Activated CD4-positive, alpha-beta memory T cell treated with anti-CD3 and anti-CD28 coated beads, Interleukin-2, amount 10 ng/mL, durations not matched to agents 7 days and 5 days (primary cell): ENCODE measurements at regions not wholly inside any gene's neighbourhood (a gene's known extent, or its start where the extent isn't known, plus 50 kb on each side); places are given as distances from the start of the nearest gene placed in this dataset.

Experiments
- CTCF ChIA-PET: fragments of 350-600 bp; sonication (Branson Sonifier 250); formaldehyde crosslinking; loops from one replicate; lab custom pipeline; 2021; ENCODE audit warnings: antibody characterized with exemption, inconsistent platforms; lab: Charles Lee
- POLR2A ChIA-PET: fragments of 350-600 bp; sonication (Branson Sonifier 250); formaldehyde crosslinking; loops from one replicate; lab custom pipeline; 2021; ENCODE audit warnings: antibody characterized with exemption; lab: Charles Lee
- DNase-seq: peaks from one replicate; pipeline ENCODE4 v3.0.0-alpha.2; 2020
- H3K27ac Mint-ChIP-seq: one replicate; pipeline ENCODE4 v1.8.0; 2021; ENCODE audit warnings: mild to moderate bottlenecking, mixed read lengths
- H3K27me3 Mint-ChIP-seq: one replicate; pipeline ENCODE4 v1.8.0; 2021; ENCODE audit warnings: mixed read lengths
- H3K36me3 Mint-ChIP-seq: one replicate; pipeline ENCODE4 v1.8.0; 2021; ENCODE audit warnings: low read depth, mixed read lengths
- H3K4me1 Mint-ChIP-seq: one replicate; pipeline ENCODE4 v1.8.0; 2021; ENCODE audit warnings: mixed read lengths
- H3K4me3 Mint-ChIP-seq: one replicate; pipeline ENCODE4 v1.8.0; 2021; ENCODE audit warnings: mild to moderate bottlenecking, mixed read lengths
- H3K9me3 Mint-ChIP-seq: one replicate; pipeline ENCODE4 v1.8.0; 2021; ENCODE audit warnings: mixed read lengths

GRCh38 chr12:66836623-66837310 lies 157.9 kb upstream of the GRIP1 start:
- H3K4me1 Mint-ChIP-seq: peaks cover 2% of the 10 kb centered on the region
- H3K27me3 Mint-ChIP-seq: peaks cover 4% of the 10 kb centered on the region
- DNase-seq: no peak
- ChIA-PET POLR2A (no interaction called here), CTCF (no interaction called here)
- no peak overlapping the region for H3K27ac Mint-ChIP-seq
- H3K36me3 Mint-ChIP-seq: no peaks in the 10 kb centered on the region
- no peak overlapping the region for H3K4me3 Mint-ChIP-seq
- H3K9me3 Mint-ChIP-seq: no peaks in the 10 kb centered on the region

DNA sequence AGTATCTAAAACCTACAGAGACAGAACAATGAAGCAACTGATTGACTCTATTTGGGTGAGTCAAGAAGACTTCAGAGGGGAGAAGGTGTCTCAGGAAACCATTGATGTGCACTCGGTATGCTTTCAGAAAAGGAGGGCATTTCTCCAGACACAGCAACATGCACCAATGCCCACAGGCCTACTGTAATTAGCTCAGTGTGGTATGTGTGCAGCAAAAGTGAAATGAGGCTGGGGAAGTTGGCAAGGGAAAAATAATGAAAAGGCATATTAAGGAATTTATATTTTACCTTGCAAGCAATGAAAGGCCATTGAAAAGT lies 158.4 kb upstream of the GRIP1 start:
- Mint-ChIP-seq H3K27me3 (peaks cover 4% of the 10 kb centered on the region), H3K4me3 (no peak overlapping the region), H3K27ac (no peak overlapping the region), H3K4me1 (peaks cover 2% of the 10 kb centered on the region), H3K36me3 (no peaks in the 10 kb centered on the region), H3K9me3 (no peaks in the 10 kb centered on the region)
- ChIA-PET POLR2A (no interaction called here), CTCF (no interaction called here)
- no peak for DNase-seq

GRCh38 chr12:66838366-66838765 lies 159.5 kb upstream of the GRIP1 start:
- no peak overlapping the region for H3K4me3 Mint-ChIP-seq
- DNase-seq: no peak
- POLR2A ChIA-PET: no interaction called here
- H3K9me3 Mint-ChIP-seq: no peaks in the 10 kb centered on the region
- H3K27ac Mint-ChIP-seq: no peak overlapping the region
- H3K27me3 Mint-ChIP-seq: peaks cover under 1% of the 10 kb centered on the region
- CTCF ChIA-PET: no interaction called here
- H3K36me3 Mint-ChIP-seq: no peaks in the 10 kb centered on the region
- H3K4me1 Mint-ChIP-seq: peaks cover 1% of the 10 kb centered on the region

DNA sequence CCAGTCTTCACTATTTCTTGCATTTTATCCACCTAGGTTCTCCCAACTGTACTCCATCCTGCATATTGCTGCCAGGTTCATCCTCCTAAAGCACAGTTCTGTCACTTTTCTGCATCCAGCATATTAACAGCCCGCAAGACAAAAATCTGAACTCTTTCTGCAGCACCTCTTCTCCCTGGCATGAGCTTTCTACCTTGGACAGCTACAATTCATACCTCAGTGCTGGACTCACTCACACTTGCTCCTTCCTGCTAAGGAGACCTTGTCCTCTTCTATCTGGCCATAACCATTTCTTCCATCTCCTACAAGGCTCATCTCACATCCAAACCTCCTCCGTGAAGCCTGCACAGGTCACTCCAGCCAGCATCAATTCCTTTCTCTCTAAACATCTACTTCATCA lies 170.1 kb upstream of the GRIP1 start:
- Mint-ChIP-seq H3K27me3 (peaks cover 13% of the 10 kb centered on the region), H3K4me1 (no peaks in the 10 kb centered on the region), H3K27ac (no peak overlapping the region), H3K4me3 (no peak overlapping the region), H3K36me3 (no peaks in the 10 kb centered on the region), H3K9me3 (no peaks in the 10 kb centered on the region)
- ChIA-PET POLR2A (no interaction called here), CTCF (no interaction called here)
- no peak for DNase-seq

GRCh38 chr12:66851134-66851533 lies 172.3 kb upstream of the GRIP1 start:
- ChIA-PET POLR2A (no interaction called here), CTCF (interaction anchor here (1.2 kb wide), 1 partner anchor 10 kb away, joined by 6 read pairs; no protein-coding TSS in a partner anchor)
- H3K9me3 Mint-ChIP-seq: no peaks in the 10 kb centered on the region
- H3K4me1 Mint-ChIP-seq: no peaks in the 10 kb centered on the region
- no peak for DNase-seq
- peaks cover 14% of the 10 kb centered on the region for H3K27me3 Mint-ChIP-seq
- H3K27ac Mint-ChIP-seq: no peak overlapping the region
- no peak overlapping the region for H3K4me3 Mint-ChIP-seq
- no peaks in the 10 kb centered on the region for H3K36me3 Mint-ChIP-seq

DNA sequence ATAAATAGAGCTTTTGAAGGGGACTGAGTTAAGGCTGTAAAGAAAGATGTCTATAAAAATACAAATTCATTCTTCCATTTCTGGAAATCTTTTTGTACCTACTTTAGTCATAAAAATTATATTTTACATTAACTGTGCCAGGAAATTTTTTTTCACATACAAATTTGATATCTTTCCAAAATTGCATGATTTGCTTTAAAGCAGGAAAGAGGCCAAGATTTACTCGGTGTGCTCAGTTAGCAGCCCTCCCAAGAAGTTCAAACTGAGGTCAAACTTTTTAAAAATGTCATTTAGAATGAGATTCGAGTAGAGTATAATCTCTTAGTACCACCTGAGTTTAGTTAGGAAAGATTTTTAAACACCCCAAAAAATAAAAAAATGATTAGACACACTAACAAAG lies 173.2 kb upstream of the GRIP1 start:
- peaks cover 14% of the 10 kb centered on the region for H3K27me3 Mint-ChIP-seq
- no peak for DNase-seq
- no peaks in the 10 kb centered on the region for H3K4me1 Mint-ChIP-seq
- no peak overlapping the region for H3K27ac Mint-ChIP-seq
- no peaks in the 10 kb centered on the region for H3K9me3 Mint-ChIP-seq
- no peak overlapping the region for H3K4me3 Mint-ChIP-seq
- no peaks in the 10 kb centered on the region for H3K36me3 Mint-ChIP-seq
- CTCF ChIA-PET: no interaction called here
- POLR2A ChIA-PET: no interaction called here

GRCh38 chr12:66852765-66853164 lies 173.9 kb upstream of the GRIP1 start:
- Mint-ChIP-seq H3K27ac (no peak overlapping the region), H3K4me1 (no peaks in the 10 kb centered on the region), H3K36me3 (no peaks in the 10 kb centered on the region), H3K27me3 (peaks cover 14% of the 10 kb centered on the region), H3K9me3 (no peaks in the 10 kb centered on the region), H3K4me3 (no peak overlapping the region)
- CTCF ChIA-PET: no interaction called here
- no peak for DNase-seq
- POLR2A ChIA-PET: no interaction called here

DNA sequence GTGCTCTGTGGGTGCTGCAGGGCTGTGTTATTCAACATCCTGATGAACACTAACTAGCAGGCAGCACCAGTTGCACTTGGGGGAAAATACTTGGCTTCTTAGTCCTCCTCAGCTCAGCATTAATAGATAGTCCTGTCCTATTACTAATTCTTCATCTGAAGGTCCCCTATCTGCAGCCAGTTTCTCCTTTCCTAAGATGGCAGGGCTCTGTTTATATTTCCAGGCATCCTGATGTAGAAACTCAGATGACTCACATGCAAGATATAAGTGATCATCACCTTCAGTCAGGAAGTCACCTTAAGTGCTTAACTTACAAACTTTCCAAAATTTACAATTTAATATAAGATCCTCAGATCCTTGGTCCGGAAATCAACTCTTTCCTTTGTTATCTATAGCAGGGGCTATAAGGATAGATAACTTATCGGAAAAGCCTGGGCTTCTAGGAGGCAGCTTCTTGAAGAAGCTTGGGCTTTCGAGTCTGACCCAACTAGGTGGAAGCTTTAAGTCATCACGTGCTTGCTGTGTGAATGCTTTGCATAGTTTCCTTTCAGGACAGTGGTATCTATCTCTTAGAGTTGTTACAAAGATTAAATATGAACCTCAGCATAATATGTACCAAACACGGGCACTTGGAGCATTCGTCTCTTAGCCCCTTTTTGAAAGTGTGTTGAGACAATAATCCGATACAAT lies 181.0 kb upstream of the GRIP1 start:
- no peak for DNase-seq
- ChIA-PET CTCF (interaction anchor here (0.6 to 1.7 kb wide), 3 partner anchors 78 to 171 kb away, joined by 4 to 5 read pairs (median 4); no protein-coding TSS in a partner anchor), POLR2A (no interaction called here)
- Mint-ChIP-seq H3K4me1 (no peaks in the 10 kb centered on the region), H3K9me3 (no peaks in the 10 kb centered on the region), H3K36me3 (no peaks in the 10 kb centered on the region), H3K27ac (no peak overlapping the region), H3K4me3 (no peak overlapping the region), H3K27me3 (peaks cover 10% of the 10 kb centered on the region)

DNA sequence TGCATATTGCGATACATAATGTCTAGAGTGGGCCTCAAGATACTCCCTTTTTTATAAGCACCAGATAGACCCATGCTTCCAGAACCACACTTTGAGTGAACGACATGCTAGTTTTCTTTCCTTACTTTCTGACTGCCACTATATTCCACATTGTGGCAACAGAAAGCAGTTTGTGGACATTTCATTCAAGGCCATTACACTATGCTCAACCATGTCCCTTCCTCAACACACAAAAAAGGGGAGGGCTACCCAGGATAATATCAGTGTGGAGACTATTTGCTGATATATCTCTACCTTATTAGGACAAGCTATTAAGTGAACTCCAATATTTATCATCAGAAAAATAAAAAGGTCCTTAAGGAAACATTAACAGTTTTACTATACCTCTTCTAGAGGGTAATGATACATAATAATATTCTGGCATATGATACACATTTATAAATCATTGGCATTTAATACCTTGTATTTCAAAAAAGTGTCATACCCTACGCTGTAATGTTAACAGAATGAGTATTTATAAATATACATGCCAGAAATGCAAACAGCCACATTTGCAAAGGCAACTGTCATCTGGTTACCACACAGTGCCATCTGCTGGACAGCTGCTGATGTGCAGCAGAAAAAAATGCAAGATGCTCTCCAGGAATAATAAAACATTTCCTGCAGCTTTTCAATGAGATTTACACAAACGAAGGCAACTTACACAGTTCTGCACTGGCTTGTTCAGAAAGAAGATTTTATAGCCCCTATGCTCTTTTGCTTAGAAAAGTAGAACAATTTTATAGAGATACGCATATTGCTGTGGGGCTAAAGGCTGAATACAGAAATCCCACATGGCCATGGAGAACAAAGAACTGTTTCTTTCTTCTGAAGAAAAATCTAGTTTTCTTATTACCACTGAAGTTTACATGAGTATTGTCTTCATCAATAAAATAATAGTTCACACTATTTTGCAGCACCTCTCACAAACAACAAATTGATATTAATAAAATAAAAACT lies 182.2 kb upstream of the GRIP1 start:
- DNase-seq: peak; percentile 69
- Mint-ChIP-seq H3K9me3 (no peaks in the 10 kb centered on the region), H3K27ac (no peak overlapping the region), H3K27me3 (peaks cover 15% of the 10 kb centered on the region), H3K36me3 (no peaks in the 10 kb centered on the region), H3K4me3 (no peak overlapping the region), H3K4me1 (no peaks in the 10 kb centered on the region)
- POLR2A ChIA-PET: no interaction called here
- CTCF ChIA-PET: interaction anchor here (0.8 to 1.7 kb wide), 6 partner anchors 10 to 591 kb away, joined by 3 to 6 read pairs (median 4); no protein-coding TSS in a partner anchor

DNA sequence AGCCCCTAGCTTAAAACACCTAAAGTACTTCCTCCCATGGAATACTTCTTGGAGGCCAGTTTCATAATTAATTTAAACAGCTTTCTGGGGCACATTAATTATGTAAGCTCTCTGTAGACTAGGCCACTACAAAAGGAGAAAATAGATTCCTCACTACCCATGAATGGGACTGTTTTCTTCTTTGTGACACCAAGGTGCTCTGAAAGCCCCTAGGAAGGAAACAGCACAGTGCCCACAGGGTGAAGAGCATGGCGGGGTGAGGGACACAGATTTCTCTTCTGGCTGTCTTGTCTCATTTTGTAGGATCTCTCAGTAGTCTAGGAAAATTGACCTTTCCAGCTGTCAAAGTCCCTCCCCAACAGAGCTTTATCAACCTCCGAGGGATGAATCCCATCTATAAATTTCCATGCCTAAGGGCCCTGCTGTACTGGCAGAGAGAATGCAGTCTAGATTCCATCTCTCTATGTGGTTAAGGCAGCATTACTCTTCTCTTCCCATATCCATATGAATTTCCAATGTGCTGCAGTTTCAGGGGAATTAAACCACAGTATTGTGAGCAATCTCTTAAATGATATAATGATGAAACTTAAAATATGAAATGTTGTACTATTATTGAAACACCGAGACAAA lies 183.6 kb upstream of the GRIP1 start:
- DNase-seq: no peak
- H3K27ac Mint-ChIP-seq: no peak overlapping the region
- H3K36me3 Mint-ChIP-seq: no peaks in the 10 kb centered on the region
- H3K4me3 Mint-ChIP-seq: no peak overlapping the region
- ChIA-PET CTCF (no interaction called here), POLR2A (no interaction called here)
- H3K9me3 Mint-ChIP-seq: no peaks in the 10 kb centered on the region
- no peaks in the 10 kb centered on the region for H3K4me1 Mint-ChIP-seq
- peaks cover 15% of the 10 kb centered on the region for H3K27me3 Mint-ChIP-seq

- no peaks in the 10 kb centered on the region for H3K36me3 Mint-ChIP-seq
- H3K27ac Mint-ChIP-seq: no peak overlapping the region
- H3K4me1 Mint-ChIP-seq: no peaks in the 10 kb centered on the region
- no peaks in the 10 kb centered on the region for H3K9me3 Mint-ChIP-seq
- no peak for DNase-seq
- POLR2A ChIA-PET: no interaction called here
- peaks cover 15% of the 10 kb centered on the region for H3K27me3 Mint-ChIP-seq
- H3K4me3 Mint-ChIP-seq: no peak overlapping the region
- CTCF ChIA-PET: no interaction called here
Observed at GRCh38 chr12:66863276-66863675, 184.4 kb upstream of the GRIP1 start.

GRCh38 chr12:66877925-66878324 lies 199.0 kb upstream of the GRIP1 start:
- H3K27ac Mint-ChIP-seq: no peak overlapping the region
- peaks cover 2% of the 10 kb centered on the region for H3K27me3 Mint-ChIP-seq
- H3K9me3 Mint-ChIP-seq: no peaks in the 10 kb centered on the region
- no peaks in the 10 kb centered on the region for H3K4me1 Mint-ChIP-seq
- POLR2A ChIA-PET: no interaction called here
- CTCF ChIA-PET: no interaction called here
- H3K36me3 Mint-ChIP-seq: no peaks in the 10 kb centered on the region
- H3K4me3 Mint-ChIP-seq: no peak overlapping the region
- DNase-seq: no peak

GRCh38 chr12:66879409-66879808 lies 200.5 kb upstream of the GRIP1 start:
- no peaks in the 10 kb centered on the region for H3K9me3 Mint-ChIP-seq
- no peak for DNase-seq
- no peaks in the 10 kb centered on the region for H3K36me3 Mint-ChIP-seq
- H3K27me3 Mint-ChIP-seq: peaks cover 2% of the 10 kb centered on the region
- H3K27ac Mint-ChIP-seq: no peak overlapping the region
- ChIA-PET POLR2A (no interaction called here), CTCF (no interaction called here)
- H3K4me3 Mint-ChIP-seq: no peak overlapping the region
- H3K4me1 Mint-ChIP-seq: no peaks in the 10 kb centered on the region
